GM23338 (cell line): ENCODE measurements at regions not wholly inside any gene's neighbourhood (a gene's known extent, or its start where the extent isn't known, plus 50 kb on each side); places are given as distances from the start of the nearest gene placed in this dataset.

Experiments
- ATAC-seq: fragments of 200-7000 bp; cut with Tn5 transposase; 3 replicates; pipeline ENCODE4 v1.9.1; 2020
- DNase-seq: peaks from one replicate; pipeline ENCODE4 v3.0.0-alpha.2; 2015; ENCODE audit warnings: low spot score
- H2AFZ ChIP-seq: fragments of 200-600 bp; sonication (generic); 2 replicates; pipeline ENCODE4 v1.8.0; 2016; ENCODE audit warnings: antibody characterized with exemption, mild to moderate bottlenecking, moderate library complexity
- H3F3A ChIP-seq: fragments of 200-600 bp; sonication (generic); replicated peaks from 2 replicates; pipeline ENCODE4 v1.8.0; 2017; ENCODE audit warnings: antibody characterized with exemption, mixed run types, low read depth
- H3K27ac ChIP-seq: fragments of 200-600 bp; sonication (generic); 2 replicates; pipeline ENCODE4 v1.6.1; 2016; ENCODE audit warnings: low read depth
- H3K27me3 ChIP-seq: fragments of 200-600 bp; sonication (generic); 2 replicates; pipeline ENCODE4 v1.8.0; 2016; ENCODE audit warnings: mild to moderate bottlenecking, mixed run types, moderate library complexity; ENCODE audit not compliant: insufficient read depth
- H3K36me3 ChIP-seq: fragments of 200-600 bp; sonication (generic); 2 replicates; pipeline ENCODE4 v1.8.0; 2016; ENCODE audit warnings: mild to moderate bottlenecking; ENCODE audit not compliant: insufficient read depth
- H3K4me1 ChIP-seq: fragments of 200-600 bp; sonication (generic); 2 replicates; pipeline ENCODE4 v1.8.0; 2016; ENCODE audit warnings: mild to moderate bottlenecking, moderate library complexity; ENCODE audit not compliant: insufficient read depth
- H3K4me2 ChIP-seq: fragments of 200-600 bp; sonication (generic); 2 replicates; pipeline ENCODE4 v1.7.1; 2017; ENCODE audit warnings: mixed run types
- H3K4me3 ChIP-seq: fragments of 200-600 bp; sonication (generic); 2 replicates; pipeline ENCODE4 v1.6.1; 2016; ENCODE audit warnings: mixed run types
- H3K79me2 ChIP-seq: fragments of 200-600 bp; sonication (generic); replicated peaks from 2 replicates; pipeline ENCODE4 v1.8.0; 2017; ENCODE audit warnings: mild to moderate bottlenecking; ENCODE audit not compliant: insufficient read depth
- H3K9me2 ChIP-seq: fragments of 200-600 bp; sonication (generic); 2 replicates; pipeline ENCODE4 v1.8.0; 2017; ENCODE audit not compliant: insufficient read depth
- H4K20me1 ChIP-seq: fragments of 200-600 bp; sonication (generic); replicated peaks from 2 replicates; pipeline ENCODE4 v1.8.0; 2017; ENCODE audit warnings: mild to moderate bottlenecking; ENCODE audit not compliant: insufficient read depth
- H3K27ac Mint-ChIP-seq: 2 replicates; pipeline ENCODE4 v1.8.0; 2020; ENCODE audit warnings: inconsistent platforms, mild to moderate bottlenecking, moderate library complexity, mixed read lengths
- H3K27me3 Mint-ChIP-seq: 3 replicates; pipeline ENCODE4 v1.8.0; 2022; ENCODE audit warnings: low read depth, mild to moderate bottlenecking, moderate library complexity, mixed read lengths, inconsistent platforms; ENCODE audit not compliant: insufficient read depth, poor library complexity
- H3K36me3 Mint-ChIP-seq: 3 replicates; pipeline ENCODE4 v1.8.0; 2021; ENCODE audit warnings: low read depth, mild to moderate bottlenecking, inconsistent platforms, moderate library complexity, mixed read lengths
- H3K4me1 Mint-ChIP-seq: 3 replicates; pipeline ENCODE4 v1.8.0; 2020; ENCODE audit warnings: mild to moderate bottlenecking, inconsistent platforms, mixed read lengths
- H3K4me3 Mint-ChIP-seq: 3 replicates; pipeline ENCODE4 v1.8.0; 2021; ENCODE audit warnings: moderate library complexity, mild to moderate bottlenecking, inconsistent platforms, mixed read lengths
- H3K9me3 Mint-ChIP-seq: 3 replicates; pipeline ENCODE4 v1.8.0; 2020; ENCODE audit warnings: moderate library complexity, mild to moderate bottlenecking, inconsistent platforms, mixed read lengths
- CREB1 ChIP-seq: fragments of 250-450 bp; sonication (Bioruptor Pico); IDR thresholded peaks from 2 replicates; pipeline ENCODE4 v1.5.0; 2020; ENCODE audit warnings: low read depth, mild to moderate bottlenecking, moderate library complexity
- EZH2 ChIP-seq: fragments of 200-600 bp; sonication (generic); IDR thresholded peaks from one replicate; pipeline ENCODE4 v1.8.0; 2017; ENCODE audit warnings: antibody characterized with exemption, mild to moderate bottlenecking, low read depth; ENCODE audit not compliant: unreplicated experiment
- EZH2phosphoT487 ChIP-seq: fragments of 200-600 bp; sonication (generic); IDR thresholded peaks from one replicate; pipeline ENCODE4 v1.8.1; 2018; ENCODE audit warnings: antibody characterized with exemption; ENCODE audit not compliant: unreplicated experiment
- JUNB ChIP-seq: IDR thresholded peaks from one replicate; pipeline ENCODE4 v1.6.1; 2016; ENCODE audit warnings: antibody characterized with exemption; ENCODE audit not compliant: unreplicated experiment
- NANOG ChIP-seq: IDR thresholded peaks from 2 replicates; pipeline ENCODE4 v1.6.1; 2016; ENCODE audit warnings: antibody characterized with exemption, borderline replicate concordance
- POLR2AphosphoS5 ChIP-seq: IDR thresholded peaks from 2 replicates; pipeline ENCODE4 v1.6.1; 2016; ENCODE audit warnings: antibody characterized with exemption, low read depth
- STAT1 ChIP-seq: IDR thresholded peaks from one replicate; pipeline ENCODE4 v1.6.1; 2016; ENCODE audit warnings: antibody characterized with exemption; ENCODE audit not compliant: unreplicated experiment
- ZNF114 ChIP-seq: fragments of 250-450 bp; sonication (Bioruptor Pico); IDR thresholded peaks from 2 replicates; pipeline ENCODE4 v1.5.0; 2020; ENCODE audit warnings: mild to moderate bottlenecking, moderate library complexity
- ZNF331 ChIP-seq: fragments of 250-450 bp; sonication (Bioruptor Pico); IDR thresholded peaks from 2 replicates; pipeline ENCODE4 v1.5.0; 2020; ENCODE audit warnings: low read depth, mild to moderate bottlenecking, moderate library complexity
- TF ChIP-seq, protein P1 (sequence below): fragments of 250-450 bp; sonication (Bioruptor Pico); IDR thresholded peaks from 2 replicates; pipeline ENCODE4 v1.5.0; 2020; ENCODE audit warnings: mild to moderate bottlenecking, moderate library complexity
- TF ChIP-seq, protein P2 (sequence below): IDR thresholded peaks from 2 replicates; pipeline ENCODE4 v1.6.1; 2016; ENCODE audit warnings: antibody characterized with exemption
- TF ChIP-seq, protein P3 (sequence below), 2 experiments: fragments of 200-600 bp in 1 of 2; sonication (generic) in 1 of 2; conservative IDR thresholded peaks; 2 replicates each; pipeline versions ENCODE4 v1.5.1 to v1.6.1; 2016 to 2017; ENCODE audit warnings: antibody characterized with exemption in 2 of 2, low read depth in 2 of 2, mild to moderate bottlenecking in 2 of 2, moderate library complexity in 1 of 2

DNA sequence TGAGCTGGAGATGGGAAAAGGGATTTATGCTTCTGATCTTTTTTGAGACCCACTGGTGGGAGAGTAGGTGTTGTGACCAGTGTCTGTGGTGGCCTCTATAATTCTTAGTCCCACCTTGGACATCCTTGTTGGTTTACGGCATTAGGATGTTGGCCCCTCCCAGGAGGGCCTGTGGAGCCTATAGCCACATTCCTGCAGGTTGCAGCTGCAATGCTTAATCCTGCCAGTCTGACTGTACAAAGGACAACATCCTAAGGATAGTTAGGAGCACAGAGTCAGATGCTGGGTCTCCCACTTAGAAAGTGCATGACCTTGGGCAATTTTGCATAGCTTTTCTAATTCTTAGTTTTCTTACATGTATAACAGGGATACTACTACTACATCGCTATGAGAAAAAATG, 150.9 kb upstream of the SLC38A2 start:
- Histone ChIP-seq H3K4me2 (no peak overlapping the region), H4K20me1 (no peaks in the 10 kb centered on the region), H3K27me3 (no peaks in the 10 kb centered on the region), H3F3A (no peaks in the 10 kb centered on the region), H3K4me1 (no peaks in the 10 kb centered on the region; the same call in 1 of the 2 replicates), H3K27ac (no peak overlapping the region), H3K79me2 (no peaks in the 10 kb centered on the region), H2AFZ (no peak overlapping the region), H3K4me3 (no peak overlapping the region), H3K36me3 (no peaks in the 10 kb centered on the region), H3K9me2 (no peaks in the 10 kb centered on the region)
- no peak for DNase-seq
- Mint-ChIP-seq H3K9me3 (peaks cover 13% of the 10 kb centered on the region), H3K27ac (no peak overlapping the region), H3K4me3 (no peak overlapping the region), H3K36me3 (peaks cover 13% of the 10 kb centered on the region; the same call in 2 of the 3 replicates), H3K4me1 (peaks cover 16% of the 10 kb centered on the region), H3K27me3 (no peaks in the 10 kb centered on the region)
- TF ChIP-seq EZH2phosphoT487, result no peak
- TF ChIP-seq, protein P1, sequence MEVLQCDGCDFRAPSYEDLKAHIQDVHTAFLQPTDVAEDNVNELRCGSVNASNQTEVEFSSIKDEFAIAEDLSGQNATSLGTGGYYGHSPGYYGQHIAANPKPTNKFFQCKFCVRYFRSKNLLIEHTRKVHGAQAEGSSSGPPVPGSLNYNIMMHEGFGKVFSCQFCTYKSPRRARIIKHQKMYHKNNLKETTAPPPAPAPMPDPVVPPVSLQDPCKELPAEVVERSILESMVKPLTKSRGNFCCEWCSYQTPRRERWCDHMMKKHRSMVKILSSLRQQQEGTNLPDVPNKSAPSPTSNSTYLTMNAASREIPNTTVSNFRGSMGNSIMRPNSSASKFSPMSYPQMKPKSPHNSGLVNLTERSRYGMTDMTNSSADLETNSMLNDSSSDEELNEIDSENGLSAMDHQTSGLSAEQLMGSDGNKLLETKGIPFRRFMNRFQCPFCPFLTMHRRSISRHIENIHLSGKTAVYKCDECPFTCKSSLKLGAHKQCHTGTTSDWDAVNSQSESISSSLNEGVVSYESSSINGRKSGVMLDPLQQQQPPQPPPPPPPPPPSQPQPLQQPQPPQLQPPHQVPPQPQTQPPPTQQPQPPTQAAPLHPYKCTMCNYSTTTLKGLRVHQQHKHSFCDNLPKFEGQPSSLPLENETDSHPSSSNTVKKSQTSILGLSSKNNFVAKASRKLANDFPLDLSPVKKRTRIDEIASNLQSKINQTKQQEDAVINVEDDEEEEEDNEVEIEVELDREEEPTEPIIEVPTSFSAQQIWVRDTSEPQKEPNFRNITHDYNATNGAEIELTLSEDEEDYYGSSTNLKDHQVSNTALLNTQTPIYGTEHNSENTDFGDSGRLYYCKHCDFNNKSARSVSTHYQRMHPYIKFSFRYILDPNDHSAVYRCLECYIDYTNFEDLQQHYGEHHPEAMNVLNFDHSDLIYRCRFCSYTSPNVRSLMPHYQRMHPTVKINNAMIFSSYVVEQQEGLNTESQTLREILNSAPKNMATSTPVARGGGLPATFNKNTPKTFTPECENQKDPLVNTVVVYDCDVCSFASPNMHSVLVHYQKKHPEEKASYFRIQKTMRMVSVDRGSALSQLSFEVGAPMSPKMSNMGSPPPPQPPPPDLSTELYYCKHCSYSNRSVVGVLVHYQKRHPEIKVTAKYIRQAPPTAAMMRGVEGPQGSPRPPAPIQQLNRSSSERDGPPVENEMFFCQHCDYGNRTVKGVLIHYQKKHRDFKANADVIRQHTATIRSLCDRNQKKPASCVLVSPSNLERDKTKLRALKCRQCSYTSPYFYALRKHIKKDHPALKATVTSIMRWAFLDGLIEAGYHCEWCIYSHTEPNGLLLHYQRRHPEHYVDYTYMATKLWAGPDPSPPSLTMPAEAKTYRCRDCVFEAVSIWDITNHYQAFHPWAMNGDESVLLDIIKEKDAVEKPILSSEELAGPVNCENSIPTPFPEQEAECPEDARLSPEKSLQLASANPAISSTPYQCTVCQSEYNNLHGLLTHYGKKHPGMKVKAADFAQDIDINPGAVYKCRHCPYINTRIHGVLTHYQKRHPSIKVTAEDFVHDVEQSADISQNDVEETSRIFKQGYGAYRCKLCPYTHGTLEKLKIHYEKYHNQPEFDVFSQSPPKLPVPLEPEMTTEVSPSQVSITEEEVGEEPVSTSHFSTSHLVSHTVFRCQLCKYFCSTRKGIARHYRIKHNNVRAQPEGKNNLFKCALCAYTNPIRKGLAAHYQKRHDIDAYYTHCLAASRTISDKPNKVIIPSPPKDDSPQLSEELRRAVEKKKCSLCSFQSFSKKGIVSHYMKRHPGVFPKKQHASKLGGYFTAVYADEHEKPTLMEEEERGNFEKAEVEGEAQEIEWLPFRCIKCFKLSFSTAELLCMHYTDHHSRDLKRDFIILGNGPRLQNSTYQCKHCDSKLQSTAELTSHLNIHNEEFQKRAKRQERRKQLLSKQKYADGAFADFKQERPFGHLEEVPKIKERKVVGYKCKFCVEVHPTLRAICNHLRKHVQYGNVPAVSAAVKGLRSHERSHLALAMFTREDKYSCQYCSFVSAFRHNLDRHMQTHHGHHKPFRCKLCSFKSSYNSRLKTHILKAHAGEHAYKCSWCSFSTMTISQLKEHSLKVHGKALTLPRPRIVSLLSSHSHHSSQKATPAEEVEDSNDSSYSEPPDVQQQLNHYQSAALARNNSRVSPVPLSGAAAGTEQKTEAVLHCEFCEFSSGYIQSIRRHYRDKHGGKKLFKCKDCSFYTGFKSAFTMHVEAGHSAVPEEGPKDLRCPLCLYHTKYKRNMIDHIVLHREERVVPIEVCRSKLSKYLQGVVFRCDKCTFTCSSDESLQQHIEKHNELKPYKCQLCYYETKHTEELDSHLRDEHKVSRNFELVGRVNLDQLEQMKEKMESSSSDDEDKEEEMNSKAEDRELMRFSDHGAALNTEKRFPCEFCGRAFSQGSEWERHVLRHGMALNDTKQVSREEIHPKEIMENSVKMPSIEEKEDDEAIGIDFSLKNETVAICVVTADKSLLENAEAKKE, result no peak
- TF ChIP-seq ZNF114, result no peak
- TF ChIP-seq CREB1, result no peak
- TF ChIP-seq EZH2, result no peak
- TF ChIP-seq, protein P2, sequence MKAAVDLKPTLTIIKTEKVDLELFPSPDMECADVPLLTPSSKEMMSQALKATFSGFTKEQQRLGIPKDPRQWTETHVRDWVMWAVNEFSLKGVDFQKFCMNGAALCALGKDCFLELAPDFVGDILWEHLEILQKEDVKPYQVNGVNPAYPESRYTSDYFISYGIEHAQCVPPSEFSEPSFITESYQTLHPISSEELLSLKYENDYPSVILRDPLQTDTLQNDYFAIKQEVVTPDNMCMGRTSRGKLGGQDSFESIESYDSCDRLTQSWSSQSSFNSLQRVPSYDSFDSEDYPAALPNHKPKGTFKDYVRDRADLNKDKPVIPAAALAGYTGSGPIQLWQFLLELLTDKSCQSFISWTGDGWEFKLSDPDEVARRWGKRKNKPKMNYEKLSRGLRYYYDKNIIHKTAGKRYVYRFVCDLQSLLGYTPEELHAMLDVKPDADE, result no peak
- TF ChIP-seq ZNF331 (CRISPR knock-in tag), result no peak
- no peak for TF ChIP-seq STAT1
- TF ChIP-seq, protein P3, sequence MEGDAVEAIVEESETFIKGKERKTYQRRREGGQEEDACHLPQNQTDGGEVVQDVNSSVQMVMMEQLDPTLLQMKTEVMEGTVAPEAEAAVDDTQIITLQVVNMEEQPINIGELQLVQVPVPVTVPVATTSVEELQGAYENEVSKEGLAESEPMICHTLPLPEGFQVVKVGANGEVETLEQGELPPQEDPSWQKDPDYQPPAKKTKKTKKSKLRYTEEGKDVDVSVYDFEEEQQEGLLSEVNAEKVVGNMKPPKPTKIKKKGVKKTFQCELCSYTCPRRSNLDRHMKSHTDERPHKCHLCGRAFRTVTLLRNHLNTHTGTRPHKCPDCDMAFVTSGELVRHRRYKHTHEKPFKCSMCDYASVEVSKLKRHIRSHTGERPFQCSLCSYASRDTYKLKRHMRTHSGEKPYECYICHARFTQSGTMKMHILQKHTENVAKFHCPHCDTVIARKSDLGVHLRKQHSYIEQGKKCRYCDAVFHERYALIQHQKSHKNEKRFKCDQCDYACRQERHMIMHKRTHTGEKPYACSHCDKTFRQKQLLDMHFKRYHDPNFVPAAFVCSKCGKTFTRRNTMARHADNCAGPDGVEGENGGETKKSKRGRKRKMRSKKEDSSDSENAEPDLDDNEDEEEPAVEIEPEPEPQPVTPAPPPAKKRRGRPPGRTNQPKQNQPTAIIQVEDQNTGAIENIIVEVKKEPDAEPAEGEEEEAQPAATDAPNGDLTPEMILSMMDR (conservative IDR thresholded peaks at IDR 0.05; ENCODE audit: low read depth in 2 of 2), result no peak
- TF ChIP-seq JUNB, result no peak
- no peak for TF ChIP-seq NANOG
- no peak for TF ChIP-seq POLR2AphosphoS5
- ATAC-seq, result no peak; the same call in 2 of the 3 replicates
